Tongue (tissue), 1 donor: ENCODE measurements at regions not wholly inside any gene's neighbourhood (a gene's known extent, or its start where the extent isn't known, plus 50 kb on each side); places are given as distances from the start of the nearest gene placed in this dataset.
"Not testable (repeated sequence)": the region's sequence is repeated elsewhere in the genome, so short reads cannot be mapped to it uniquely, and the experiment has no call there.

ENCODE experiments used
- DNase-seq: peaks from one replicate; pipeline ENCODE4 v3.0.0-alpha.2; 2015

DNA sequence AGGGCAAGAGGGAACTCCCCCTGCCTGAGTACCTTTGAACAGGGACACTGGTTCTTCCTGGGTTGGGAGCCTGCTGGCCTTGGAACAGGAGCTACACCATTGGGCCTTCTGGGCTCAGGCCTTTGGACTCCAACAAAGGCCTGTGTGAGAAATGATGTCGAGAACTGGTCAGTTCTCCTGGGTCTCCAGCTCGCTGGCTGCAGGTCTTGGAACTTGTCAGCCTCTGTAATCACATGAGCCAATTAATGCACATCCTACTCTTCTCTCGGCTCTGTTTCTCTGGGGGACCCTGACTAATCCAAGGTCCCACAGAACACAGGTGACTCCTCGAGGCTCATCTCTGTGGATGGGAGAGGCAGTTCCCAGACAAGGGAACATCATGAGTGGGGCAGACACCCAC, 104.7 kb upstream of the PLGLB2 start:
- DNase-seq = not testable (repeated sequence)

DNA sequence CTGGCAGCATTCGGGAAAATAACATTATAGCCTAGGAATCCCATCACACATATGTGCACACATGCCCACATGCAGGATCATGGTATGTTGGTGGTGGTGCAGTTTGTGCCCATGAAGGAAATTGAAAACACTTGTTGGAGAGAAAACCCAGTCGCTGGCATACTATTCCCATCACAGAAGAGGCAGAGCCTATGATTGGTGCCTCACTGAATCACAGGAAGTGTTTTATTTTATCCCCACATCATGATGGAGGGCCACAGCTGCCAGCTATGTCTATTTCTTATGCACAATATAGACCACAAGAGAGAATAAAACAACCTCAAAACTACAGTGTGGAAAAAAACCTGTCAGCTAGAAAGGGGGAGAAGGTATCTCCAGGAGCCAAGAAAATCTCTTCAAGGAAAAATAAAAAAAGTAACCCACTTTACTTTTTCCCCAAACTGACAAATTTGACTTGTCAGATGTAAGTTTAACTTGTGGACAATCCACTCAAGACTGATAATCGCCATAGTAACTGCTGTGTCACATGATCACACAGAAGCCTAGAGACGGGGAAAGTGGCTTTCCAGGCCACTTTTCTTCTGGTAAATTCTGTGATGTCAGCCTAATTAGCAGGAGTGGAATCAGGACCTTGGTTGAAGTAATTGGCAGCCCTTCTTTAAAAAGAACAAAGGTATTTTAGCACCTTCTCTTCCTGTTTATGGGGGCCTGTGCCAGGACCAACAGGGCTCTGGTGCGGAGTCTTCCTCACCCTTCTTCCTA, 100.0 kb upstream of the PLGLB2 start:
- DNase-seq = not testable (repeated sequence)

DNA sequence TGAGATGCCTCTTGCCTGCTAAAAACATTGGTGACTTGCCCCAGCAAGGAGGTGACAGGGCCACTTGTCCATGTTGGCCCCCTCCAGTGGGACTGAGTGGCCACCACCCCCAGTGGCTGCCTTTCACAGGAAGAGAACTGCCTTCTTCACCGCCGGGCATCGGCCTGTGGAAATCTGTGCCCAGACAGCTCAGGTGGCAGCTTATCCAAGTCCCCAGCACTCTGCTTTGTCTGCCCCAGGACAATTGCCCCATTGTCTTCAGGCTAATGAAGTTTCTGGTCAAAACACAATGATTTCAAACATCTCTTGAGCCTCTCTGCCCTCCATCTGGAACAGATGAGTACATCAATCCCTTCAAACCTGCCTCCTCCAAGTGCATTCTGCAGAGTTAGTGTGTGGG, 99.1 kb upstream of the PLGLB2 start:
- not testable (repeated sequence) for DNase-seq

DNA sequence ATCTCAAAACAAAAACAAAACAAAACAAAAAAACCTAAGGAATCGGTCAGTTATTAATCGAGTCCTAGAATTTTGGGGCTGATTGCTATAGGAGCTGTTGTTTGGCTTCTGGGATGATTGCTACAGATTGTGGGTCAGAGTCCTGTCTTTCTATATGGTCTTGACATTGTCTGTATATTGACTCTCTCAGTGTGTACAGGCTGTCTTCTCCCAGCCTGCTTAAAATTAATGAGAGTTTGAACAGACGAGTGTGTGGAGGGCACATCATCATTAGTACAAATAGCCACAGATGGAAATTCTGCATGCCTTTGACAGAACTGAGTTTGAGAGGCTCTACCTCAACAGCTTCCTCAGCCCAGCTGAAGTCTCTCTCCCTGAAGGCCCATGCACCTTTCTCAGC, 98.0 kb upstream of the PLGLB2 start:
- not testable (repeated sequence) for DNase-seq

DNA sequence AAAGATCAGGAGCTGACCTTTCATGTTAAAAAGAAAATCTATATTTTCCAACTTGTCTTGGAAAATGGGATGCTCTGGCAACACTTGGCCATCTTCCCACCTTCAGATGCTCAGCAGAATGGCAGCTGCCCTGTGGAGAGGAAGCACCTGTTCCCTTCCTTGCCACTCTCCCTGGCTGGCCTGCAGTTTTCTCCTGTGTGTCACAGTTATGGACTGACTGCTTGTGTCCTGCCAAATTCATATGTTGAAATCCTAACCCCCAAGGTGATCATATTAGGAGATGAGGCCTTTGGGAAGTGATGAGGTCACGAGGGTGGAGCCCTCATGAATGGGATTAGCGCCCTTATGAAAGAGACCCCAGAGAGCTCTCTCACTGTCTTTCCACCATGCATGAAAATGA, 97.0 kb upstream of the PLGLB2 start:
- DNase-seq = not testable (repeated sequence)

DNA sequence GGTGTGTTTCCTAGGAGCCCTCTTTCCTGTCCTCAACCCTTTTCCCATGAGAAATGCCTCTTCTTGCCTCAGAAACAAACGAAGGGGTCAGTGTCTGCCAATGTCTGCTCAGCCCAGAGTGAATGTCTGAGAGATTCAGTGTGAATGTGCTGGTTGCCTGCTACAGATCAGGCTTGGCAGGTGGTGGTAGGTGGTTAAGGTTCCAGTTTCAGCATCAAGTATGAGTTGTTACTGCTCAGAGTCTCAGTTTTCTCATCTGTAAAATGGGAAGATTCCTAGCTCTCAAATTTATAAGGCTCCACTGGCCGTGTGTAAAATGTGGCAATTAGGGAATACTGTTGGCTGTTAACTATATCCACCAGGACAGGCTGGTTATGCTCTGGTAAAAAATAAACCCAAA, 96.3 kb upstream of the PLGLB2 start:
- DNase-seq = not testable (repeated sequence)

DNA sequence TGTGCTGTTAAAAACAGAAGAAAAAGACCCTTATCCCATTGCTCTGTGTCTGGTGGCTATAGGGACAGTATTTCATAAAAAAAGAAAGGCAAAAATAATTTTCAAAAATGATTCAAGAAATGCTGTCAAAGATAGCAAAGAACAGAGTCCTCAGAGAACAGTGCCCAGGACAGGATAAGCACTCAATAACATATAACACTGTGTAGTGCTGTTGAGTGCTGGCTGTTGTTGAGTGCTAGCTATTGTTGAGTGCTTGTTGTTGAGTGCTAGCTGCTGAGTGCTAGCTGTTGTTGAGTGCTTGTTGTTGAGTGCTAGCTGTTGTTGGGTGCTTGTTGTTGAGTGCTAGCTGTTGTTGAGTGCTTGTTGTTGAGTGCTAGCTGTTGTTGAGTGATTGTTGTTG, 94.5 kb upstream of the PLGLB2 start:
- DNase-seq = not testable (repeated sequence)

DNA sequence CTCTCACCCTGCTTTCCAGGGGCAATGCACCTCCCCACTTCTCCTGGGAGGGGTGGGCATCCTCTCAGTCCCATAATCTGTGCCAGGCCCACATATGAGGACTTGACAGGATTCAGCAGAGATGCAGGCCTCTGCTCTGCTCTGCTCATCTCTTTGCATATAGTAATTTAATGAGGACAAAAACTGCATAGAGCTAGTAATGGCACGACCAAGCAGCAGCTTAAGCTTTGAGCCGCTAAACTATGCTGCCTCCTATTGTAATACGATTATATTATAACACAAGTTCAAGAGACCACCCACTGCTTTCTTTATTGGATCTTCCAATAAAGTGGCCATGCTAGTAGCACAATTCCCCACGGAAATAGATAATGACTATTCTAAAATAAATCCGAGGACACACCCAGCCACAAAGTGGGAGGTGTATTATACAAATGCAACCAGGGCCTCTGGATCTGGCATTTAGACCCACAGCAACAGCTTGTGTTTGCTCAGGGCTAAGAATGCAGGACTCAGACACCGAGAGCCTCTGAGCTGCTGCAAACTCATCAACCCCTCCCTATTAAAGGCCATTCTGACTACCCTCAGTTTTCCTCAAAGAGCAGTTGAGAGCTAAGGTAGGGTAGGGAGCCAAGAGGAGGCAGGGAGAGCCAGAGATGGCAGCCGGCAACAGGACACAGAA, 93.6 kb upstream of the PLGLB2 start:
- not testable (repeated sequence) for DNase-seq

DNA sequence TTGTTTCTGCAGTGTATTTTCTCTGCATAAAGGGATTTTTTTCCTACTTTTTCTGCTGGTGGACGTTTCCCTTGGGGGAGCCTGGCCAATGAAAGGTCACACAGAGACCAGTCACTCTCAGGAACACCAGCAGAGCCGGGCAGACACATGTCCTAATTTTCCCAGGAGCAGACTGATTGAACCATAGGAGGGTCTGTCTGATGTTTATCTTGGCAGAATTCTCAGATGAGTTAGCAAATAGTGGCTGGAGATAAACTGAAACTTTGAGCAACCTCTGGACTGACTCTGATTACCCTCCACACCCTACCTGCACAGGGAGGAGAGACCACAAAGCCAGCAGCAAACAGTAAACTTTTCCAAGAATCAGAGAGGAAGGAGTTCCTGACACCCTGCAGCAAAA, 90.0 kb upstream of the PLGLB2 start:
- not testable (repeated sequence) for DNase-seq

DNA sequence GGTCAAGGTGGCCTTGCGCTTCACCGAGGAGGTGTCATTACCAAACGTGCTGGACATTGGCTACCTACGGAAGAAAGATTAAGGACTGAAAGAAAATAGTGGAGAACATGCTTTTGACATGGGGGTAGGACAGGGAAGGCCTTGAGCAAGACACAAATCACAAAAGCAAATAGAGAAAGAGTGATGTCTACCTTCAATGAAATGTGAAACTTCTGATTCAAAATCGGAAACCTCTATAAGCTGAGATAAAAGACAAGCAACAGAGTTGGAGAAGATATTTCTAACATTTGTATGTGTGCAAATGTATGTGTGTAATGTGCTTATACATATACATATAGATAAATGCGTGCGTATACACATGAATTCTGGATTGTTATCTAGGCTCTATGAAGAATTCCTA, 89.5 kb upstream of the PLGLB2 start:
- not testable (repeated sequence) for DNase-seq

DNA sequence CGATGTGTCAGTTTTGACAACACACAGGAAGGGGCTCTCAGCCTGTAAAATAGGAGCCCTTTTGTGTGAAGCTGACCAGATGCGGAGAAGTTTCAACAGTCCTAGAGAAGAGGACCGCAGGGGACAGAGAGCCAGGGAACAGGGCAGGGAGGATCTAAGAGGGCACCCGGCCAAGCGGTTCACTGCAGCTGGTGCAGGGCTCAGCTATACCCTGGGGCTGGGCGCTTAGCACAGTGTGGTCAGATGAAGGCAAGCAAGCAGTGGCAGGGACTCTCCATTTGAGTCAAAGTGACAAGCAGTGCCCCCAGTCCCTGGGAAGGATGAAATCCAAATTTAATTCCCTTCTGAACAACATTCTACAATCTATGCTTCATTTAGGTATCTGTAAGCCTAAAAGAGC, 88.9 kb upstream of the PLGLB2 start:
- not testable (repeated sequence) for DNase-seq

DNA sequence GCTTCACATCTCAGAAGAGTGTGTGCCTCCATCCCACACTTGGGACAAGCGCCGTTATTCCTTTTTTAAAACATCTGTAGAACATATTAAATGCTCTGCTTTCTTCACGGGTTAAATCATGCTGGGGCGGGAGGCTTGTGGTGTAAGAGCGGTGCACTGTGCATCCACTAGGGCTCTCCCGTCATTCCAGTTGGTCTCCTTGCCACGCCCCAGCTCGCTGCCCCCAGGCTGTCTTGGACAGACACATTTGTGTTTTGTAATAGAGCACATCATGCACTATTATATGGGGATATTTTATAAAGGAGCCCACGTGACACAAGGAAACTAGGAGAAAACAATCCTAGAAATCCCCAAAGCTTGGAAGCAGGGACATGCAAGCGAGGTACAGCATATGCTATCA, 87.7 kb upstream of the PLGLB2 start:
- DNase-seq = not testable (repeated sequence)

DNA sequence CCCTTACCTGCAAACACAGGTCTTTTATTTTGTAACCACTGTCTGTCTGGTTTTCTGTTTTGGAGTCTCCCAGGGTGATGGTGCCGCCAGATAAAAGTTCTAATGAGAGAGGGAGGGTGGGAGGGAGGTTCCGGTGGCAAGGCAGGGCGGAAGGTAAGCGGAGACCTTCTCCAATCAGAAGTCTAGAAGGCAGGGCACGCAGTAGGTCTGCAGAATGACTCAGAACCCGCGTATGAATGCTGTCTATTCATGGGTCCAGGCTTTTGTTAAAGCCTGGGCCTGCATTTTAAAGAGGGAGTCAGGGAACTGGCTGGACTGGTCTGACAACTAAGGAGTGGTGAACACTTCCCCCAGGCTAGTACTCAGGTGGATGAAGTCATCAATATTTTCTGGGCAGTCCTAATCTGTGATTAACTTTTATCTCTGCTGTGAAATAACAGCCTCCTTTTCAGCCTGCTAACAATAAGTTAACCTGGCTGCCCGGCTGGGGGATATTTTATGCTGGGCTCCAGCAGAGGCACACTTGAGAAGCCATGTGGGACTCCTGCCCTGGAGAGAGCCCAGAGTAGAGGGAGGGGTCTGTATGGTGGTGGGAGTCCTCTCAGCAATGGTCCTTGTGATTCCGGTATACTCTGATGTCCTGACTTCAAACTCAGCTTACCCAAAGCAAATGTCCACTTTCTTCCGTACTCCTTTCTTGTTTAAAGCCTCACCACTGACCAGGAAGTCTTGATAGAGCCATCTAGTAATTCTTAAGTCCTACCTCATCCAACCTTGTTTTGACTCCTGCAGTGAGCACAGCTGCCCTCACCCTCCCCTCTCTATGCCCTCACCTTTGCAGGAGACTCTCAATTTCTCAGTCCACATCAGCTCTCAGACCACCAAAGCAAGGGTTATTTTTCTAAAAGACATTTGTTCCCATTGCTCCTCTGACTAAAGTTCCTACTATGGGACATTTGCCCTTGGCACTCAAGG, 85.3 kb upstream of the PLGLB2 start:
- DNase-seq = peak; percentile 12

DNA sequence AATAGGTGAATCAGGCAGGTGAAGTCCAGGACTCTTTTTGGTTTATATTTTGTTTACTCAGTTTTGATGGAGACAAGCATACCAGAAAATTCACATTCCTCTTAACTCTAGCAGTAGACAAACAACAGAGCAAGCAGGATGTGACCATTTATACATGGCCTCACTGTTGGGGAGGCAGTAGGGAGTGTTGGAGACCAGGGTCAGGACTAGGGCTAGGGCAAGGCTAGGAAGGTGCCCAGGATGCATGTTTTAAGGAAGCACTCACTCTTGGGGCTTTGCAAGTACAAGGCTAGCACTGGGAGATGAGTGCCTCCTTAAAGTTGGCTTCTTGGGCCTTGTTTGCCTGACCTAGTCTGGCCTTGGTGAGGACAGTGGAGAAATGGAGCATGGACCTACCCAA, 84.5 kb upstream of the PLGLB2 start:
- not testable (repeated sequence) for DNase-seq

DNA sequence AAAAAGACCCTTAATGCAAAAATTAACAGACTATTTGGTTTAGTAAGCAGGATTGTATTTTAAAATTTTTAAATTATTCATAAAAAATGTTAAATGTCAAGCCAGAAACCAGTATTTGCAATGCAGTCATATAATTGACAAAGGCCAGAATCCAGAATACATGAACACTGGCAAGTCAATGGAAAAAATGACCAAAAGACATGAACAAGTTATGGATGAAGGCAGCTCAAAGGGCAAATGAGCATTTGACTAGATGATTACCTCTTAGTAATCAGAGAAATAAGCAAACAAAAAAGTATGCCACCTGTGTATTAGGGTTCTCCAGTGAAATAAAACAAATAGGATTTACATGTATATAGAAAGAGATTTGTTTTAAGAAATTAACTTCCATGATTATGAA, 80.9 kb upstream of the PLGLB2 start:
- not testable (repeated sequence) for DNase-seq

DNA sequence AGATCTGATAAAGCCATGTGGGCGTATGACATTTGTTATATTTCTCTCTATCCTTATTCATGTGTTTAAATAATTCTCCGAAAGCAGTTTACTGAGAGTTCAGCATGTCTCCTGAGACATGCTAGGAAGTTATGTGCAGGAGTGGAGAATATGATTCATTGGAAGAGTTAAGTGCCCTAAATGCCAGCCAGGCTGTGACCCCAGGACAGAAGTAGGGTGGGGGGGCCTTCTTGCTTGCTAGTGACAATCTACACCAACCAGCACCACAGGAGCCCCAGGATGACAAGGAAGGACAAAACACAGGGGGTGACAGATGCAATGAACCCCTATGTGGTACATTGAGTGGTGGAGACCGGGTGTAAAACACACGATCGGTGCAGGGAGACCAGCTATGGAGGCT, 79.5 kb upstream of the PLGLB2 start:
- not testable (repeated sequence) for DNase-seq

DNA sequence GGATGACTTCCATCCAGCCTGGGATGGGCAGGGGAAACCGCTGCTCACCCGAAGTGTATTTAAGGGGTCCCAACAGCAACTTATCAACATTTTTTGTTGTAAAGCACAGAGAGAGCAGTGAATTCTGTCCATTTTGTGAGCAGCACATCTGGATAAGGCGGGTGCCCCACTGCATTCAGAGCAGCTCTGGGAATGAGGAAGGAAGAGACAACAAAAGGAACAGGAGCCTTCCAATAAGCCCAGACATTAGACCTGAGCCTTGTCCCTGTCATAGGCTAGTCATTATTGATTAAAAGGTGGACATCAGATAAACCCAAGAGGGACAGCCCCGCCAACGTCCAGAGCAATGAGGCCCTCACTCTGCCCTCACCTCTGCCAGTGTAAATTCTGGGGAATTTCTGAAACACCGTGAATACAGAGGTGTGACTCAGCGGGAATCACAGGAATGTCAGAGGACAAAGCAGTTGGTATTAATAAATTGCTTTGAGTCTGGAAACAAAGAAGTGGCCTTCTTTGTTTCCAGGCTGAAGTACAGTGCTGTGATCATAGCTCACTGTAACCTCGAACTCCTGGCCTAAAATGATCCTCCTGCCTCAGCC, 78.2 kb upstream of the PLGLB2 start:
- DNase-seq = not testable (repeated sequence)

DNA sequence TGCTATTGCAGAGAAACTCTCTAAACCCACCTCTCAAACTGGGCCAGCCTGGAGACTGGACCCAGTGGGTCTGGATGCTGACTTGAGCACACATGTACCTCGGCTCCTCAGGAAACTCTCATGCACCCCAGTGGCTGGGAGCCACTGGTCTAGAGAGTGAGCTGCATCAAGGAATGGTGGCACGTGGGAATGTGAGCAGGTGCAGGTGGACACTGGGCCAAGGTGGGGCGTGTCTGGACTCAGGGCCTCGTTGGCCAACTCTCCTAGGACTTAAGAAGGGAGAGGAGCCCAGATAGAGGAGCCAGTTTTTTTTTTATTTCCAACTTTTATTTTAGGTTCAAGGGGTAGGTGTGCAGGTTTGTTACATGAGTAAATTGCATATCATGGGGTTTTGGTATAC, 75.5 kb upstream of the PLGLB2 start:
- DNase-seq = not testable (repeated sequence)

DNA sequence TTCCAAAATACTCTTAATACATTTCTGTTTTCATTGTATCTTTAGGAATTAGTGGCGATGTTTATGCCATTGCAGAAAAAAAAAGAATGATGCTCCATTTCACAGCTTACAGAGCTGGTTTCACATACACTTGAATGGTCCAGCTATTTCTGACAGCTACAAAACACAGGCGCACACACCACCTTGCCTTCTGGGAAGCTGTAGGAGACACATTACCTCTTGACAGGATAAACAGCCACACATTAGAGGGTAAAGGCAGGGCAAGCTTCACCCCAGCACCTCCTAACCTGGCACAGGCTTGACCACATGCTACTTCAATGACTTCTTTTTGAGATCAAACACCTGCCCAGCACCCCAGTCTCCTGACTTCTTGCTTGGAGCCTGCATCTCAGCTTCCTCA, 73.2 kb upstream of the PLGLB2 start:
- DNase-seq = not testable (repeated sequence)

DNA sequence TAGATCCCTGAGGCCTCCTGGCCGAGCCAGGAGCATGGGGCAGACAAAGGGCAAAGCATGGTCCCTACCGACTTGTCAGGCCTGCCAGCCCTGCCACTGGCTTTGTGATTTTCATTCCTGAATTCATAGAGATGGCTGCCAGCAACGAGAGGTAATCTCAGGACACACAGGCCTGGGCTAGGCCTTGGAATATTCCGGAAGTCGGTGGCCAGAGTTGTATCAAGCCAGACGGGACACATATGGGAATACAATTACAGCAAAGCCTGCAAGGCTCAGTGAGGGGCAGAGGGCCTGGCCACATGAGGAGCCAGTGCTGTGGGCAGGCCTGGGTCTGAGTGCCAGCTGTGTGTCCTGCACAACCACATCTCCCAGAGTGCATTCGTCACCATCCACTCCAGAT, 72.4 kb upstream of the PLGLB2 start:
- DNase-seq = not testable (repeated sequence)

DNA sequence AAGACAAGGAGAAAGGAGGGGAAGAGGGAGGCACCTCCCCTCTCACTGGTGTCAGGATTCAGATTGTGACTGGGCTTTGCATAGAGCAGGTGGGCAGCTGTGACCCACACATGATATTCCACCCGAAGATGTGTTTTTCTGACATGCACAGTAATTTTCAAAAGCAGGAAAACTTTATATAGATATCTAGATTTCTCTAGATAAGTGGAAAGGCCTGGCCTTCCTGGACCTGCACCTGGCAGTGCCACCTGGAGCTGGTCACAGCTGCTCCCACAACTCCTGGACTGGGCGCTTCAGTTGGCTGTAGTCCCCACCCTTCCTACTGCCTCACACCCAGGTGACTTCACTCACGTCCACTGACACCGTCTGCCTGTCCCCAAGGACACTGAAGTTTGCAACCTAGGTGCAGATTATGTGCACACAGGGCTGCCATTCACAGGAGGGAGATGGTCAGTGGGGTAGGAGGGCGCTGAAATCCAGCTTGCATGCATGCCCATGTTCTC, 70.4 kb upstream of the PLGLB2 start:
- not testable (repeated sequence) for DNase-seq

DNA sequence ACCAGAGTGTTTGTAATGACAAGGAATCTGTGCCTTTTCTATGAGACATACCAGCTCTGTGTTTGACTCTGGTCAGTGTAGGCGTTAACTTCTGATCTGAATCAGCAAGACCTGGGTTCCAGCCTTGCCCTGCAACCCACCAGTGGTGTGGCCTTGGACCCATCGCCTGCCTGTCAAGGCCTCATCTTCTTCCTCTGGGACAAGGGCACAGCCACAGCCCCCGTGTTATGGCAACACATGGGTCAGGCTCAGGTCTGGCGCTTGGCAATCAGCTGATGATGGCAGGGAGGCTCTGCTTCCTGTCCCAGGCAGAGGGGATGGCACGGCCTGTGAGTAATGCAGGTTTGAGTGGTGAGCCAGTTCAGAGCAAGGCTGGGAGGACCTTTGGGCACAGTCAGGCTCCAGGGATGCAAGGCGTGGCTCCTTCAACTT, 69.1 kb upstream of the PLGLB2 start:
- DNase-seq = not testable (repeated sequence)
